Caco-2 (cell line): ENCODE measurements at regions not wholly inside any gene's neighbourhood (a gene's known extent, or its start where the extent isn't known, plus 50 kb on each side); places are given as distances from the start of the nearest gene placed in this dataset.

Source experiments
- BruUV-seq: library from RNA; stranded (reverse); fragments of 400-500 nt; replicated peaks from 2 replicates; lab custom pipeline; 2021; lab: Mats Ljungman, UMichigan
- CTCF ChIA-PET: fragments of 300-600 bp; sonication (Branson Sonifier 250); formaldehyde crosslinking; loops from one replicate; lab custom pipeline; 2022; ENCODE audit warnings: antibody characterized with exemption; lab: Charles Lee
- POLR2A ChIA-PET: fragments of 300-600 bp; sonication (Branson Sonifier 250); formaldehyde crosslinking; loops from one replicate; lab custom pipeline; 2022; ENCODE audit warnings: antibody characterized with exemption; lab: Charles Lee
- DNase-seq, 2 experiments: peaks; one replicate each; pipeline versions ENCODE4 v3.0.0 to v3.0.0-alpha.2; 2020 to 2022
- H3K27me3 ChIP-seq: replicated peaks from 2 replicates; pipeline ENCODE4 v1.6.0; 2011; ENCODE audit warnings: low read length; ENCODE audit not compliant: control insufficient read depth, insufficient read depth
- H3K36me3 ChIP-seq: 2 replicates; pipeline ENCODE4 v1.5.1; 2011; ENCODE audit warnings: low read length; ENCODE audit not compliant: control insufficient read depth, insufficient read depth
- H3K4me1 ChIP-seq: fragments of 250-450 bp; sonication (Bioruptor Pico); 2 replicates; pipeline ENCODE4 v1.5.1; 2020; ENCODE audit warnings: mild to moderate bottlenecking
- H3K4me3 ChIP-seq: 2 replicates; pipeline ENCODE4 v1.5.1; 2011; ENCODE audit warnings: low read depth, mild to moderate bottlenecking, control low read depth, low read length
- H3K9me3 ChIP-seq: fragments of 250-450 bp; sonication (Bioruptor Pico); 2 replicates; pipeline ENCODE4 v1.5.1; 2020; ENCODE audit warnings: mild to moderate bottlenecking, moderate library complexity
- H3K27ac Mint-ChIP-seq: one replicate; pipeline ENCODE4 v1.8.0; 2022; ENCODE audit warnings: mixed read lengths; ENCODE audit not compliant: unreplicated experiment
- H3K27me3 Mint-ChIP-seq: one replicate; pipeline ENCODE4 v1.8.0; 2022; ENCODE audit warnings: mixed read lengths; ENCODE audit not compliant: insufficient read depth, unreplicated experiment
- H3K36me3 Mint-ChIP-seq: one replicate; pipeline ENCODE4 v1.8.0; 2022; ENCODE audit warnings: mild to moderate bottlenecking, mixed read lengths; ENCODE audit not compliant: insufficient read depth, unreplicated experiment
- H3K4me1 Mint-ChIP-seq: one replicate; pipeline ENCODE4 v1.8.0; 2022; ENCODE audit warnings: low read depth, mixed read lengths; ENCODE audit not compliant: unreplicated experiment
- H3K4me3 Mint-ChIP-seq: one replicate; pipeline ENCODE4 v1.8.0; 2022; ENCODE audit warnings: mild to moderate bottlenecking, moderate library complexity, mixed read lengths; ENCODE audit not compliant: unreplicated experiment
- H3K9me3 Mint-ChIP-seq: one replicate; pipeline ENCODE4 v1.8.0; 2022; ENCODE audit warnings: mixed read lengths; ENCODE audit not compliant: unreplicated experiment
- CTCF ChIP-seq, 2 experiments: fragments of 200-600 bp in 1 of 2; IDR thresholded peaks; 1 replicate in 1 of 2; 2 replicates in 1 of 2; pipeline versions ENCODE4 v1.5.1 to v1.8.0; 2011 to 2022; ENCODE audit warnings: antibody characterized with exemption in 1 of 2, control low read depth in 1 of 2, inconsistent platforms in 1 of 2, low read depth in 1 of 2, low read length in 1 of 2, mild to moderate bottlenecking in 1 of 2, moderate library complexity in 1 of 2; ENCODE audit not compliant: insufficient read depth in 1 of 2, severe bottlenecking in 1 of 2, unreplicated experiment in 1 of 2
- intact Hi-C: fragments of 100-400 bp; cut with micrococcal nuclease; formaldehyde crosslinking; loops from one replicate; pipeline ENCODE4 v1.10.0; 2022; ENCODE audit not compliant: unreplicated experiment

- peaks cover 7% of the 10 kb centered on the region for H3K27me3 Mint-ChIP-seq
- no peaks in the 10 kb centered on the region for H3K9me3 ChIP-seq
- no peaks in the 10 kb centered on the region for H3K9me3 Mint-ChIP-seq
- POLR2A ChIA-PET = no interaction called here
- H3K36me3 Mint-ChIP-seq = no peaks in the 10 kb centered on the region
- no peak for TF ChIP-seq CTCF (IDR thresholded peaks at IDR 0.05; ENCODE audit: insufficient read depth in 1 of 2, low read depth in 1 of 2, low read length in 1 of 2, severe bottlenecking in 1 of 2, unreplicated experiment in 1 of 2)
- H3K4me3 ChIP-seq = no peak overlapping the region
- BruUV-seq = no TSS peak
- no peaks in the 10 kb centered on the region for H3K36me3 ChIP-seq
- H3K4me1 Mint-ChIP-seq = no peaks in the 10 kb centered on the region
- no peak overlapping the region for H3K4me3 Mint-ChIP-seq
- H3K27me3 ChIP-seq = no peaks in the 10 kb centered on the region
- no peak for DNase-seq
- CTCF ChIA-PET = no interaction called here
- intact Hi-C loops = no loop called here
- H3K27ac Mint-ChIP-seq = no peak overlapping the region
- no peaks in the 10 kb centered on the region for H3K4me1 ChIP-seq
Observed at GRCh38 chr5:43854697-43855292, 251.8 kb downstream of the NNT start.

GRCh38 chr5:43852279-43852678 lies 249.3 kb downstream of the NNT start:
- ChIA-PET CTCF (no interaction called here), POLR2A (no interaction called here)
- Histone ChIP-seq H3K4me1 (no peaks in the 10 kb centered on the region), H3K27me3 (no peaks in the 10 kb centered on the region), H3K36me3 (no peaks in the 10 kb centered on the region), H3K4me3 (no peak overlapping the region), H3K9me3 (no peaks in the 10 kb centered on the region)
- no peaks in the 10 kb centered on the region for H3K36me3 Mint-ChIP-seq
- intact Hi-C loops = no loop called here
- no peak for TF ChIP-seq CTCF (IDR thresholded peaks at IDR 0.05; ENCODE audit: insufficient read depth in 1 of 2, low read depth in 1 of 2, low read length in 1 of 2, severe bottlenecking in 1 of 2, unreplicated experiment in 1 of 2)
- no peaks in the 10 kb centered on the region for H3K4me1 Mint-ChIP-seq
- DNase-seq = no peak
- no peak overlapping the region for H3K4me3 Mint-ChIP-seq
- H3K27ac Mint-ChIP-seq = no peak overlapping the region
- peaks cover 7% of the 10 kb centered on the region for H3K27me3 Mint-ChIP-seq
- H3K9me3 Mint-ChIP-seq = no peaks in the 10 kb centered on the region
- BruUV-seq = no TSS peak

- Histone ChIP-seq H3K4me1 (no peaks in the 10 kb centered on the region), H3K36me3 (no peaks in the 10 kb centered on the region), H3K27me3 (no peaks in the 10 kb centered on the region), H3K4me3 (no peak overlapping the region), H3K9me3 (no peaks in the 10 kb centered on the region)
- intact Hi-C loops = no loop called here
- no TSS peak for BruUV-seq
- ChIA-PET POLR2A (no interaction called here), CTCF (no interaction called here)
- H3K27me3 Mint-ChIP-seq = peaks cover 10% of the 10 kb centered on the region
- H3K9me3 Mint-ChIP-seq = no peaks in the 10 kb centered on the region
- H3K4me3 Mint-ChIP-seq = no peak overlapping the region
- no peaks in the 10 kb centered on the region for H3K4me1 Mint-ChIP-seq
- H3K36me3 Mint-ChIP-seq = no peaks in the 10 kb centered on the region
- no peak overlapping the region for H3K27ac Mint-ChIP-seq
- no peak for DNase-seq
- no peak for TF ChIP-seq CTCF (IDR thresholded peaks at IDR 0.05; ENCODE audit: insufficient read depth in 1 of 2, low read depth in 1 of 2, low read length in 1 of 2, severe bottlenecking in 1 of 2, unreplicated experiment in 1 of 2)
Observed at GRCh38 chr5:43851741-43852140, 248.8 kb downstream of the NNT start.
